ENCODE measurements at regions not wholly inside any gene's neighbourhood (a gene's known extent, or its start where the extent isn't known, plus 50 kb on each side); places are given as distances from the start of the nearest gene placed in this dataset.

GRCh38 chr4:33061727-33062126 is 2341.6 kb downstream of the PCDH7 start:
- H3K4me1 ChIP-seq (ENCODE audit: control insufficient read depth in 3 of 3, insufficient read depth in 2 of 3, low read depth in 1 of 3, low read length in 2 of 3) = no peaks in the 10 kb centered on the region

GRCh38 chr4:33062155-33062806 is 2342.1 kb downstream of the PCDH7 start:
- Histone ChIP-seq H3K27me3 (ENCODE audit: control insufficient read depth in 3 of 3, insufficient read depth in 3 of 3, low read length in 3 of 3) (no peaks in the 10 kb centered on the region), H3K4me3 (ENCODE audit: low read depth in 1 of 3, low read length in 3 of 3) (no peak overlapping the region), H3K9me3 (ENCODE audit: control insufficient read depth in 2 of 2, insufficient read depth in 1 of 2, low read depth in 1 of 2, low read length in 1 of 2) (no peaks in the 10 kb centered on the region), H3K4me1 (ENCODE audit: control insufficient read depth in 3 of 3, insufficient read depth in 2 of 3, low read depth in 1 of 3, low read length in 2 of 3) (no peaks in the 10 kb centered on the region), H3K36me3 (ENCODE audit: control insufficient read depth in 3 of 3, insufficient read depth in 2 of 3, low read depth in 1 of 3, low read length in 3 of 3) (no peaks in the 10 kb centered on the region), H3K27ac (ENCODE audit: low read depth in 1 of 3, low read length in 2 of 3) (no peak overlapping the region)
- WGBS, 3 donors = 78 to 89% (median 86%) methylated on average over 3 of the region's 3 CpGs
- DNase-seq (no peak), FAIRE-seq (no peak)

More at GRCh38 chr4:33061727-33062126, 2341.6 kb downstream of the PCDH7 start:
- Histone ChIP-seq H3K4me3 (ENCODE audit: low read depth in 1 of 3, low read length in 3 of 3) (no peak overlapping the region), H3K27ac (ENCODE audit: low read depth in 1 of 3, low read length in 2 of 3) (no peak overlapping the region), H3K27me3 (ENCODE audit: control insufficient read depth in 3 of 3, insufficient read depth in 3 of 3, low read length in 3 of 3) (no peaks in the 10 kb centered on the region), H3K9me3 (ENCODE audit: control insufficient read depth in 2 of 2, insufficient read depth in 1 of 2, low read depth in 1 of 2, low read length in 1 of 2) (no peaks in the 10 kb centered on the region), H3K36me3 (ENCODE audit: control insufficient read depth in 3 of 3, insufficient read depth in 2 of 3, low read depth in 1 of 3, low read length in 3 of 3) (no peaks in the 10 kb centered on the region)
- FAIRE-seq = no peak
- no peak for DNase-seq

- Histone ChIP-seq H3K9me3 (ENCODE audit: control insufficient read depth in 2 of 2, insufficient read depth in 1 of 2, low read depth in 1 of 2, low read length in 1 of 2) (no peaks in the 10 kb centered on the region), H3K36me3 (ENCODE audit: control insufficient read depth in 3 of 3, insufficient read depth in 2 of 3, low read depth in 1 of 3, low read length in 3 of 3) (no peaks in the 10 kb centered on the region), H3K27ac (ENCODE audit: low read depth in 1 of 3, low read length in 2 of 3) (no peak overlapping the region), H3K27me3 (ENCODE audit: control insufficient read depth in 3 of 3, insufficient read depth in 3 of 3, low read length in 3 of 3) (no peaks in the 10 kb centered on the region), H3K4me1 (ENCODE audit: control insufficient read depth in 3 of 3, insufficient read depth in 2 of 3, low read depth in 1 of 3, low read length in 2 of 3) (no peaks in the 10 kb centered on the region), H3K4me3 (ENCODE audit: low read depth in 1 of 3, low read length in 3 of 3) (no peak overlapping the region)
- FAIRE-seq = no peak
- no peak for DNase-seq
- WGBS, 3 donors = 52 to 57% (median 53%) methylated on average over 2 of the region's 2 CpGs
Observed at GRCh38 chr4:33063241-33063640, 2343.1 kb downstream of the PCDH7 start.

GRCh38 chr4:33064238-33064637 is 2344.1 kb downstream of the PCDH7 start:
- Histone ChIP-seq H3K4me1 (ENCODE audit: control insufficient read depth in 3 of 3, insufficient read depth in 2 of 3, low read depth in 1 of 3, low read length in 2 of 3) (no peaks in the 10 kb centered on the region), H3K9me3 (ENCODE audit: control insufficient read depth in 2 of 2, insufficient read depth in 1 of 2, low read depth in 1 of 2, low read length in 1 of 2) (peaks cover 0 to 3% of the 10 kb centered on the region in 2 donors), H3K27ac (ENCODE audit: low read depth in 1 of 3, low read length in 2 of 3) (no peak overlapping the region), H3K27me3 (ENCODE audit: control insufficient read depth in 3 of 3, insufficient read depth in 3 of 3, low read length in 3 of 3) (no peaks in the 10 kb centered on the region), H3K36me3 (ENCODE audit: control insufficient read depth in 3 of 3, insufficient read depth in 2 of 3, low read depth in 1 of 3, low read length in 3 of 3) (no peaks in the 10 kb centered on the region), H3K4me3 (ENCODE audit: low read depth in 1 of 3, low read length in 3 of 3) (no peak overlapping the region)
- FAIRE-seq (no peak), DNase-seq (no peak)
- 71 to 77% (median 71%) methylated on average over 1 of the region's 1 CpG for WGBS, 3 donors

GRCh38 chr4:33065749-33066148 is 2345.6 kb downstream of the PCDH7 start:
- FAIRE-seq = no peak
- Histone ChIP-seq H3K4me1 (ENCODE audit: control insufficient read depth in 3 of 3, insufficient read depth in 2 of 3, low read depth in 1 of 3, low read length in 2 of 3) (no peaks in the 10 kb centered on the region), H3K36me3 (ENCODE audit: control insufficient read depth in 3 of 3, insufficient read depth in 2 of 3, low read depth in 1 of 3, low read length in 3 of 3) (no peaks in the 10 kb centered on the region), H3K9me3 (ENCODE audit: control insufficient read depth in 2 of 2, insufficient read depth in 1 of 2, low read depth in 1 of 2, low read length in 1 of 2) (peaks cover 0 to 3% of the 10 kb centered on the region in 2 donors), H3K4me3 (ENCODE audit: low read depth in 1 of 3, low read length in 3 of 3) (no peak overlapping the region), H3K27me3 (ENCODE audit: control insufficient read depth in 3 of 3, insufficient read depth in 3 of 3, low read length in 3 of 3) (no peaks in the 10 kb centered on the region), H3K27ac (ENCODE audit: low read depth in 1 of 3, low read length in 2 of 3) (no peak overlapping the region)
- DNase-seq = no peak
- WGBS, 3 donors = 86 to 87% (median 86%) methylated on average over 8 of the region's 8 CpGs

- H3K9me3 ChIP-seq (ENCODE audit: control insufficient read depth in 2 of 2, insufficient read depth in 1 of 2, low read depth in 1 of 2, low read length in 1 of 2) = peaks cover 0 to 3% of the 10 kb centered on the region in 2 donors
- H3K27ac ChIP-seq (ENCODE audit: low read depth in 1 of 3, low read length in 2 of 3) = no peak overlapping the region
- no peak overlapping the region for H3K4me3 ChIP-seq (ENCODE audit: low read depth in 1 of 3, low read length in 3 of 3)
- no peaks in the 10 kb centered on the region for H3K27me3 ChIP-seq (ENCODE audit: control insufficient read depth in 3 of 3, insufficient read depth in 3 of 3, low read length in 3 of 3)
- FAIRE-seq (no peak), DNase-seq (no peak)
- peaks cover 0 to 3% (median 0%) of the 10 kb centered on the region in 3 donors for H3K4me1 ChIP-seq (ENCODE audit: control insufficient read depth in 3 of 3, insufficient read depth in 2 of 3, low read depth in 1 of 3, low read length in 2 of 3)
- H3K36me3 ChIP-seq (ENCODE audit: control insufficient read depth in 3 of 3, insufficient read depth in 2 of 3, low read depth in 1 of 3, low read length in 3 of 3) = no peaks in the 10 kb centered on the region
- 54 to 69% (median 68%) methylated on average over 1 of the region's 1 CpG for WGBS, 3 donors
Observed at GRCh38 chr4:33067221-33067620, 2347.1 kb downstream of the PCDH7 start.

GRCh38 chr4:33068539-33068938 is 2348.4 kb downstream of the PCDH7 start:
- peaks cover 0 to 3% of the 10 kb centered on the region in 2 donors for H3K9me3 ChIP-seq (ENCODE audit: control insufficient read depth in 2 of 2, insufficient read depth in 1 of 2, low read depth in 1 of 2, low read length in 1 of 2)
- no peak overlapping the region for H3K27ac ChIP-seq (ENCODE audit: low read depth in 1 of 3, low read length in 2 of 3)
- no peak for FAIRE-seq
- no peak for DNase-seq
- H3K4me1 ChIP-seq (ENCODE audit: control insufficient read depth in 3 of 3, insufficient read depth in 2 of 3, low read depth in 1 of 3, low read length in 2 of 3) = peaks cover 0 to 3% (median 0%) of the 10 kb centered on the region in 3 donors
- 83 to 85% (median 84%) methylated on average over 1 of the region's 1 CpG for WGBS, 3 donors
- H3K27me3 ChIP-seq (ENCODE audit: control insufficient read depth in 3 of 3, insufficient read depth in 3 of 3, low read length in 3 of 3) = no peaks in the 10 kb centered on the region
- no peak overlapping the region for H3K4me3 ChIP-seq (ENCODE audit: low read depth in 1 of 3, low read length in 3 of 3)
- H3K36me3 ChIP-seq (ENCODE audit: control insufficient read depth in 3 of 3, insufficient read depth in 2 of 3, low read depth in 1 of 3, low read length in 3 of 3) = no peaks in the 10 kb centered on the region

- Histone ChIP-seq H3K9me3 (ENCODE audit: control insufficient read depth in 2 of 2, insufficient read depth in 1 of 2, low read depth in 1 of 2, low read length in 1 of 2) (peaks cover 0 to 3% of the 10 kb centered on the region in 2 donors), H3K4me1 (ENCODE audit: control insufficient read depth in 3 of 3, insufficient read depth in 2 of 3, low read depth in 1 of 3, low read length in 2 of 3) (peaks cover 0 to 3% (median 0%) of the 10 kb centered on the region in 3 donors), H3K27me3 (ENCODE audit: control insufficient read depth in 3 of 3, insufficient read depth in 3 of 3, low read length in 3 of 3) (no peaks in the 10 kb centered on the region), H3K27ac (ENCODE audit: low read depth in 1 of 3, low read length in 2 of 3) (no peak overlapping the region), H3K36me3 (ENCODE audit: control insufficient read depth in 3 of 3, insufficient read depth in 2 of 3, low read depth in 1 of 3, low read length in 3 of 3) (no peaks in the 10 kb centered on the region), H3K4me3 (ENCODE audit: low read depth in 1 of 3, low read length in 3 of 3) (no peak overlapping the region)
- FAIRE-seq (no peak), DNase-seq (peak; percentile 3 to 8)
- 26 to 38% (median 35%) methylated on average over 3 of the region's 3 CpGs for WGBS, 3 donors
Observed at GRCh38 chr4:33071535-33071934, 2351.4 kb downstream of the PCDH7 start.

All from small intestine (tissue), 7 donors.